MM.1S (cell line): ENCODE measurements at regions not wholly inside any gene's neighbourhood (a gene's known extent, or its start where the extent isn't known, plus 50 kb on each side); places are given as distances from the start of the nearest gene placed in this dataset.

Experiments
- CTCF ChIP-seq: fragments of 300-600 bp; sonication (generic); IDR thresholded peaks from 2 replicates; pipeline ENCODE4 v1.5.1; 2016; ENCODE audit warnings: antibody characterized with exemption, low read length, mixed read lengths
- EZH2 ChIP-seq: fragments of 300-600 bp; sonication (generic); optimal IDR thresholded peaks from 2 replicates; pipeline ENCODE3; 2017; ENCODE audit warnings: low read depth, mild to moderate bottlenecking, antibody characterized with exemption, low read length, mixed read lengths

GRCh38 chr9:1462626-1463308 lies 412.6 kb downstream of the DMRT2 start:
- TF ChIP-seq CTCF (no peak), EZH2 (no peak)
